GM04504 (cell line): ENCODE measurements at regions not wholly inside any gene's neighbourhood (a gene's known extent, or its start where the extent isn't known, plus 50 kb on each side); places are given as distances from the start of the nearest gene placed in this dataset.
A peak's percentile ranks its signal among the peaks of the same experiment; 100 is the strongest.

Experiments
- DNase-seq: peaks from one replicate; pipeline ENCODE4 v3.0.0-alpha.2; 2012; ENCODE audit warnings: low read depth

GRCh38 chr13:74000876-74001275 lies 133.3 kb downstream of the KLF12 start:
- peak; percentile 23 for DNase-seq

- DNase-seq = no peak
Observed at GRCh38 chr13:73998631-73999030, 135.6 kb downstream of the KLF12 start.

- DNase-seq = no peak
Observed at GRCh38 chr13:73997964-73998363, 136.2 kb downstream of the KLF12 start.

GRCh38 chr13:73996569-73996968 lies 137.6 kb downstream of the KLF12 start:
- DNase-seq = no peak

GRCh38 chr13:73995736-73996135 lies 138.5 kb downstream of the KLF12 start:
- DNase-seq = no peak

GRCh38 chr13:73993661-73994060 lies 140.5 kb downstream of the KLF12 start:
- DNase-seq = no peak

- no peak for DNase-seq
Observed at GRCh38 chr13:73991884-73992283, 142.3 kb downstream of the KLF12 start.

GRCh38 chr13:73991384-73991783 lies 142.8 kb downstream of the KLF12 start:
- DNase-seq = no peak

- DNase-seq = no peak
Observed at GRCh38 chr13:73989244-73989843, 144.9 kb downstream of the KLF12 start.

GRCh38 chr13:73988461-73988860 lies 145.7 kb downstream of the KLF12 start:
- no peak for DNase-seq

GRCh38 chr13:73987618-73988017 lies 146.6 kb downstream of the KLF12 start:
- no peak for DNase-seq

- DNase-seq = no peak
Observed at GRCh38 chr13:73985783-73986182, 148.4 kb downstream of the KLF12 start.

GRCh38 chr13:73984949-73985691 lies 149.1 kb downstream of the KLF12 start:
- no peak for DNase-seq

- no peak for DNase-seq
Observed at GRCh38 chr13:73984201-73984600, 150.0 kb downstream of the KLF12 start.

GRCh38 chr13:73983109-73983508 lies 151.1 kb downstream of the KLF12 start:
- no peak for DNase-seq

- DNase-seq = no peak
Observed at GRCh38 chr13:73981595-73981994, 152.6 kb downstream of the KLF12 start.

- DNase-seq = no peak
Observed at GRCh38 chr13:73975767-73976166, 158.4 kb downstream of the KLF12 start.

GRCh38 chr13:73974051-73974450 lies 160.2 kb downstream of the KLF12 start:
- DNase-seq = no peak

- DNase-seq = no peak
Observed at GRCh38 chr13:73973156-73973555, 161.0 kb downstream of the KLF12 start.

- DNase-seq = no peak
Observed at GRCh38 chr13:73972545-73972944, 161.7 kb downstream of the KLF12 start.

- no peak for DNase-seq
Observed at GRCh38 chr13:73971481-73971880, 162.7 kb downstream of the KLF12 start.

- no peak for DNase-seq
Observed at GRCh38 chr13:73970421-73971055, 163.7 kb downstream of the KLF12 start.

- DNase-seq = no peak
Observed at GRCh38 chr13:73967397-73968165, 166.6 kb downstream of the KLF12 start.
